DMS153 treated with DMSO at 0.1 percent for 48 hours (cell line): ENCODE measurements at regions not wholly inside any gene's neighbourhood (a gene's known extent, or its start where the extent isn't known, plus 50 kb on each side); places are given as distances from the start of the nearest gene placed in this dataset.
"Not testable (repeated sequence)": the region's sequence is repeated elsewhere in the genome, so short reads cannot be mapped to it uniquely, and the experiment has no call there.

Source experiments
- DNase-seq: peaks from one replicate; lab custom pipeline; 2025; ENCODE audit not compliant: unreplicated experiment; lab: John Stamatoyannopoulos, UW

- DNase-seq, result no peak
These were observed 192.6 kb upstream of the ID2 start for GRCh38 chr2:8489221-8489620.

GRCh38 chr2:8489751-8490150 is 192.1 kb upstream of the ID2 start:
- no peak for DNase-seq

- no peak for DNase-seq
These were observed 191.6 kb upstream of the ID2 start for GRCh38 chr2:8490166-8490721.

GRCh38 chr2:8491296-8492027 is 190.4 kb upstream of the ID2 start:
- no peak for DNase-seq

GRCh38 chr2:8494151-8494550 is 187.7 kb upstream of the ID2 start:
- DNase-seq, result no peak

- no peak for DNase-seq
These were observed 187.3 kb upstream of the ID2 start for GRCh38 chr2:8494589-8494988.

GRCh38 chr2:8495189-8495989 is 186.5 kb upstream of the ID2 start:
- no peak for DNase-seq

GRCh38 chr2:8496079-8496478 is 185.8 kb upstream of the ID2 start:
- DNase-seq, result no peak

GRCh38 chr2:8496617-8497016 is 185.2 kb upstream of the ID2 start:
- DNase-seq, result no peak

GRCh38 chr2:8498994-8499393 is 182.9 kb upstream of the ID2 start:
- DNase-seq, result no peak

- no peak for DNase-seq
These were observed 181.5 kb upstream of the ID2 start for GRCh38 chr2:8500124-8501054.

GRCh38 chr2:8501061-8501720 is 180.7 kb upstream of the ID2 start:
- DNase-seq, result no peak

- no peak for DNase-seq
These were observed 179.5 kb upstream of the ID2 start for GRCh38 chr2:8502316-8502715.

GRCh38 chr2:8505311-8505920 is 176.4 kb upstream of the ID2 start:
- DNase-seq, result no peak

GRCh38 chr2:8506746-8507145 is 175.1 kb upstream of the ID2 start:
- no peak for DNase-seq

GRCh38 chr2:8508766-8509165 is 173.1 kb upstream of the ID2 start:
- DNase-seq, result no peak

- DNase-seq, result no peak
These were observed 172.2 kb upstream of the ID2 start for GRCh38 chr2:8509621-8510020.

- not testable (repeated sequence) for DNase-seq
These were observed 171.8 kb upstream of the ID2 start for GRCh38 chr2:8510055-8510454.

- no peak for DNase-seq
These were observed 171.3 kb upstream of the ID2 start for GRCh38 chr2:8510519-8510918.
